OCI-LY7 (cell line): ENCODE measurements at regions not wholly inside any gene's neighbourhood (a gene's known extent, or its start where the extent isn't known, plus 50 kb on each side); places are given as distances from the start of the nearest gene placed in this dataset.
"Not testable (repeated sequence)": the region's sequence is repeated elsewhere in the genome, so short reads cannot be mapped to it uniquely, and the experiment has no call there.

Source experiments
- BruUV-seq: library from RNA; stranded (reverse); fragments of 400-500 nt; replicated peaks from 2 replicates; lab custom pipeline; 2021; lab: Mats Ljungman, UMichigan
- CTCF ChIA-PET: fragments of 300-600 bp; sonication (Branson Sonifier 250); formaldehyde crosslinking; loops from one replicate; lab custom pipeline; 2022; ENCODE audit warnings: antibody characterized with exemption; ENCODE audit not compliant: unreplicated experiment; lab: Charles Lee
- POLR2A ChIA-PET: fragments of 300-600 bp; sonication (Branson Sonifier 250); formaldehyde crosslinking; loops from one replicate; lab custom pipeline; 2022; ENCODE audit warnings: antibody characterized with exemption; lab: Charles Lee
- DNase-seq: peaks from one replicate; pipeline ENCODE4 v3.0.0-alpha.2; 2015; ENCODE audit warnings: low spot score
- H2AFZ ChIP-seq: fragments of 200-600 bp; sonication (generic), shearing (Covaris generic); 2 replicates; pipeline ENCODE4 v1.6.1; 2014; ENCODE audit warnings: mild to moderate bottlenecking, antibody characterized with exemption, low read length, moderate library complexity
- H3K27ac ChIP-seq: fragments of 200-600 bp; sonication (generic); 2 replicates; pipeline ENCODE4 v1.5.1; 2014; ENCODE audit warnings: mixed run types, low read depth, mild to moderate bottlenecking, moderate library complexity, low read length, inconsistent platforms; ENCODE audit not compliant: poor library complexity, severe bottlenecking
- H3K36me3 ChIP-seq: fragments of 200-600 bp; sonication (generic); 2 replicates; pipeline ENCODE4 v1.6.1; 2014; ENCODE audit warnings: mild to moderate bottlenecking, antibody characterized with exemption, low read length, moderate library complexity, mixed read lengths; ENCODE audit not compliant: insufficient read depth
- H3K4me1 ChIP-seq: fragments of 200-600 bp; sonication (generic); 2 replicates; pipeline ENCODE4 v1.5.1; 2014; ENCODE audit warnings: mild to moderate bottlenecking, low read length; ENCODE audit not compliant: insufficient read depth, poor library complexity, severe bottlenecking
- H3K4me2 ChIP-seq: fragments of 200-600 bp; sonication (generic); 2 replicates; pipeline ENCODE4 v1.6.1; 2014; ENCODE audit warnings: mild to moderate bottlenecking, low read length
- H3K4me3 ChIP-seq: fragments of 200-600 bp; sonication (generic); 2 replicates; pipeline ENCODE4 v1.5.1; 2014; ENCODE audit warnings: mild to moderate bottlenecking, low read depth, low read length; ENCODE audit not compliant: poor library complexity, severe bottlenecking
- H3K79me2 ChIP-seq: fragments of 200-600 bp; sonication (generic); 2 replicates; pipeline ENCODE4 v1.6.1; 2016; ENCODE audit warnings: low read depth, mild to moderate bottlenecking, low read length, moderate library complexity, mixed read lengths; ENCODE audit not compliant: insufficient read depth
- H3K9me2 ChIP-seq: fragments of 200-600 bp; sonication (generic); 2 replicates; pipeline ENCODE4 v1.6.1; 2016; ENCODE audit warnings: mild to moderate bottlenecking, low read length, mixed read lengths; ENCODE audit not compliant: insufficient read depth
- H3K9me3 ChIP-seq: fragments of 200-600 bp; sonication (generic); 2 replicates; pipeline ENCODE4 v1.6.1; 2014; ENCODE audit warnings: mild to moderate bottlenecking, mixed run types, low read length, mixed read lengths
- H4K20me1 ChIP-seq: fragments of 200-600 bp; sonication (generic); 2 replicates; pipeline ENCODE4 v1.6.1; 2014; ENCODE audit warnings: mild to moderate bottlenecking, antibody characterized with exemption, low read length, moderate library complexity, mixed read lengths; ENCODE audit not compliant: insufficient read depth
- intact Hi-C: fragments of 100-400 bp; cut with micrococcal nuclease; formaldehyde crosslinking; loops from one replicate; pipeline ENCODE4 v1.10.0; 2022; ENCODE audit not compliant: unreplicated experiment

- DNase-seq, BruUV-seq, H3K27ac ChIP-seq, H3K9me3 ChIP-seq, POLR2A ChIA-PET, H3K4me2 ChIP-seq, H2AFZ ChIP-seq, H3K36me3 ChIP-seq, H4K20me1 ChIP-seq, H3K4me3 ChIP-seq, CTCF ChIA-PET, H3K4me1 ChIP-seq, intact Hi-C loops, H3K79me2 ChIP-seq, H3K9me2 ChIP-seq: not testable (repeated sequence)
Measured at GRCh38 chr2:87536427-87536826, 211.5 kb upstream of the PLGLB2 start.

GRCh38 chr2:87537251-87537671 is 210.6 kb upstream of the PLGLB2 start:
- H3K9me2 ChIP-seq, intact Hi-C loops, H4K20me1 ChIP-seq, H3K9me3 ChIP-seq, BruUV-seq, H3K27ac ChIP-seq, H3K4me1 ChIP-seq, H3K36me3 ChIP-seq, DNase-seq, H3K4me2 ChIP-seq, H2AFZ ChIP-seq, POLR2A ChIA-PET, H3K4me3 ChIP-seq, CTCF ChIA-PET, H3K79me2 ChIP-seq: not testable (repeated sequence)

GRCh38 chr2:87538268-87538667 is 209.6 kb upstream of the PLGLB2 start:
- not testable (repeated sequence) for H3K4me3 ChIP-seq

DNA sequence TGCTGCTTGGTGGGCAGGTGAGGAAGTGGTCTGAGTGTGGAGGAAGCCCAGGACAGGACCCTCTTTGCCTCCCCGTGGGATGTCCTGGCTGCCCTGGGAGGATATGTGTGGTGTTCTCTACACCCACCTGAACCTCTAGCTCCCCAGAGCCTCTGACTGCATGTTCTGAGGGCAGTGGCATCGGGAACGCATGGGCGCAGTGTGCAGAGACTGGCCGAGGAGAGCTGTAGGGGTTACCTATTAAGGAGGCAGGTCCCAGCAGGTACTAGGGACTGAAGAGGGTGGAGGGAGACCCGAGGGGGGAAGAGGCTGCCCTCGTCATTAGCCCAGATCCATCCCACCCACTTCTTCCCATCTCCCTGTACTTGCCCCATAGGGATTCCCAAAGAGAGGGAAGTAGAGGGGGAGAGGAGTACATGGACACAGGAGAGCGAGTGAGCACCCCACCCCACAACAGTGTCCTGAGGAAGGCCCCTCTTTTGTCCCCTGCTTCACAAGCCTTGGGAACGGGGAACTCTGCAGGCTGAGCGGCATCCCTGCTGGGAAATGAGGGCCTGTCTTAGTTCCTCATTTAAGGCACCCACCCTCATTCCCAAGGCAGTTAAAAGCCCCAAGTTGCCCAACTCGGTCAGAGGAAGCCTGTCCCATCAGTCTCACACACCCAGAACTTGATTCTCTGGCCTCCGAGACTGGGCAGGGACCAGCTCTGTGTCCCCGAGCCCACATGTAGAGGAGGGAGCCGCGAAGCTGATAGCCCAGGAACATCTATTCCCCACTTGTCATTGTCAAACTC is 208.5 kb upstream of the PLGLB2 start:
- BruUV-seq, H3K4me1 ChIP-seq, intact Hi-C loops, H3K4me3 ChIP-seq, H3K79me2 ChIP-seq, H4K20me1 ChIP-seq, H3K36me3 ChIP-seq, DNase-seq, H2AFZ ChIP-seq, H3K27ac ChIP-seq, H3K9me2 ChIP-seq, H3K9me3 ChIP-seq, H3K4me2 ChIP-seq, POLR2A ChIA-PET, CTCF ChIA-PET: not testable (repeated sequence)

More at GRCh38 chr2:87538268-87538667, 209.6 kb upstream of the PLGLB2 start:
- intact Hi-C loops, H3K27ac ChIP-seq, DNase-seq, H3K9me2 ChIP-seq, CTCF ChIA-PET, H3K4me1 ChIP-seq, BruUV-seq, H3K79me2 ChIP-seq, H3K4me2 ChIP-seq, POLR2A ChIA-PET, H2AFZ ChIP-seq, H3K36me3 ChIP-seq, H3K9me3 ChIP-seq, H4K20me1 ChIP-seq: not testable (repeated sequence)

DNA sequence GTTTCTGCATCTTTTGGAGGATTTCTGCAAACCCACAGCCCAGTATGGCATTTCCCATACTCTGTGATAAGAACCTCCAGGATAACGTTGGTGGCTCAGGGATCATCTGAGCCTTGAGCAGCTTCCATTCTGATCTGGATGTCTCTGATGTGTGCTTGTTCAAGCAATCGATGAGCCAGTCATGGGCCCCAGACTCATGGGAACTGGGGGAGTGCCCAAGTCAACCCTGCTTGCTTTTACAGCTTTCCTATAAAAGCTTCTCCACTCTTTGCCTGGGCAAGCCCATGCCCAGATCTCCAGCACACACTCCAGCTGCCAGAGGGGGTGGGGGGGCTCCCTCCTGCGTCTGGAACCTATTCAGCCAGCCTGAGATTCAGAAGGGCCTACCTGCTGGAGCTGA is 207.6 kb upstream of the PLGLB2 start:
- H3K9me2 ChIP-seq, H3K4me1 ChIP-seq, CTCF ChIA-PET, H3K9me3 ChIP-seq, H4K20me1 ChIP-seq, intact Hi-C loops, DNase-seq, POLR2A ChIA-PET, BruUV-seq, H3K27ac ChIP-seq, H3K36me3 ChIP-seq, H3K79me2 ChIP-seq, H3K4me3 ChIP-seq, H3K4me2 ChIP-seq, H2AFZ ChIP-seq: not testable (repeated sequence)

GRCh38 chr2:87542599-87543174 is 205.2 kb upstream of the PLGLB2 start:
- H3K4me2 ChIP-seq, H3K9me3 ChIP-seq, H3K36me3 ChIP-seq, H3K9me2 ChIP-seq, H3K79me2 ChIP-seq, H3K4me1 ChIP-seq, H2AFZ ChIP-seq, intact Hi-C loops, POLR2A ChIA-PET, BruUV-seq, H4K20me1 ChIP-seq, H3K4me3 ChIP-seq, DNase-seq, CTCF ChIA-PET, H3K27ac ChIP-seq: not testable (repeated sequence)
